HG03342 (cell line): ENCODE measurements at regions not wholly inside any gene's neighbourhood (a gene's known extent, or its start where the extent isn't known, plus 50 kb on each side); places are given as distances from the start of the nearest gene placed in this dataset.

Experiments
- ATAC-seq: cut with Tn5 transposase; IDR thresholded peaks from one replicate; pipeline ENCODE4 v1.9.1; 2021; ENCODE audit warnings: mild to moderate bottlenecking, moderate library complexity; ENCODE audit not compliant: unreplicated experiment

DNA sequence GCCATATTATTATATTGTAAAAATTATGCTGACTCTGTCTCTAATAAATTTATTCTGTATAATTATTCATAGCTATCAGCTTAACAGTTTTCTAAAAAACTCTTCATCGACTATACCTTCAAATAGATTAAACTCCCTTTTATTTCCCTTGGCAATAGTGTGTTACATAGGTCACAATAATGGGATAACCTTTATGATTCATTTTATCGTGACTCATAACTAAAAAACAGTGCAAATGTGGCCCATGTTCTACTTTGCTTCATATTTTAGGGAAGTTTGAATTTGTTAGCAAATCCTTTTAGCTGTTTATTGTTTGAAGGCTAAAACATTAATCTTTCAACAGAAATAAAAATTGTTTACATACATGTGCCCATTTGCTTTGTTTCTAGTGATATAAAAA is 783.2 kb upstream of the CDH2 start:
- ATAC-seq: no peak

DNA sequence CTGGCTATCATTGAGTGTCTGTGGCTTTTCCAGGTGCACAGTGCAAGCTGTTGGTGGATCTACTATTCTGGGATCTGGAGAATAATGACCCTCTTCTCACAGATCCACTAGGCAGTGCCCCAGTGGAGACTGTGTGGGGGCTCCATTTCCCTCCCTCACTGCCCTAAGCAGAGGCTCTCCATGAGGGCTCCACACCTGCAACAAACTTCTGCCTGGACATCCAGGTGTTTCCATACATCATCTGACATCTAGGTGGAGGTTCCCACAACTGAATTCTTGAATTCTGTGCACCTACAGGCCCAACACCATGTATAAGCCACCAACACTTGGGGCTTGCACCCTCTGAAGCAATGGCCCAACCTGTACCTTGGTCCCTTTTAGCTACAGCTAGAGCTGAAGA is 775.4 kb upstream of the CDH2 start:
- ATAC-seq: no peak

DNA sequence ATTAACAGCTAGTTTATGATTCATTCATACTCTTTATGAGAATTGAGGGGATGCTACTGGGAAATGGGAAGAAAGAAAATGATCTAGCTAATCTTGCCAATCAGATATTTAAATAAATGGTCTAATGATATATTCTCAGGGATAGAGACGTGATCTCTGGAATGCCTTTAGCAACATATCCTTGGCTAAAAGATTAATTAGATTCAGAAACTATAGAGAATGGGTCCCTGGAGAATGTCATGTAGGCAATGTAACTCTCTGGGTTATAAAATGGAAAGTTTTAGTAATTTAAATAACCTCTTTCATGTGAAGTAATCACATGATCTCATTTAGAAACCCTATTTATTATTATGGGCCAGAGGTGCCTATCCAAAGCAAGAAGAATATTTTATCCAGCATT is 771.0 kb upstream of the CDH2 start:
- ATAC-seq: no peak

DNA sequence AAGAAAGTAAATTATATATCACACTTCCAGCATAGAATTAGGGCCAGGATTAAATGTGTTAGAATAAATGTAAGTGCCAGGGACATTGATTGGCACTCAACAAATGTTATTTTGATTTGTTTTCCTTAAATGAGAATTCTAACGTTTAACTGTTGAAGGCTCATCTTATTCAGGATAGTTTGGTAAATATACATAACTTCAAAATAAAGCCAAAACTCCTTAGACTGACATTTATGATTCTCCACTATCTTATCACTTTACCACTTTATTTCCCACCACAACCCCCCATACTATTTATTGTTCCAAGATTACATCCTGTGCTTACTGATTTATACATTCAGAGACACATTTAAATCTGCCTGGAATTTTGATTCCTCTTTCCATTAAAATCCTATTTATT is 769.5 kb upstream of the CDH2 start:
- no peak for ATAC-seq

DNA sequence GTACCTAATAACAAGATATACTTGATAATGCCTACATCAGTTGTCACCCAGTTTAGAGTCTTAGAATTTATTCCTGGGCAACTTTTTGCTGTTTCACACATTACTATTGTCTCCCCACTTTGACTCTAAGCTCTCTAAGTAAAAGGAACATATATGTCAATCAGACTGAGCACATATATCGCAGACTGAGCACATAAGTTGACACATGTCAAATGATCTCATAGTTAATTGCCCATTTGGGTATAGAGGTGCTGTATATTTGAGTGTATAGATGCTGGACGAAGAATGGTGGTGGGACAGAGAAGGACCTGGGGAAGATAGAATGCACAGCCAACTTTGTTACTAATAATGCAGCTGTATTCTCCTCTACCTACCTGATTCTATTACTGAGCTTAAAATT is 746.0 kb upstream of the CDH2 start:
- ATAC-seq: no peak

DNA sequence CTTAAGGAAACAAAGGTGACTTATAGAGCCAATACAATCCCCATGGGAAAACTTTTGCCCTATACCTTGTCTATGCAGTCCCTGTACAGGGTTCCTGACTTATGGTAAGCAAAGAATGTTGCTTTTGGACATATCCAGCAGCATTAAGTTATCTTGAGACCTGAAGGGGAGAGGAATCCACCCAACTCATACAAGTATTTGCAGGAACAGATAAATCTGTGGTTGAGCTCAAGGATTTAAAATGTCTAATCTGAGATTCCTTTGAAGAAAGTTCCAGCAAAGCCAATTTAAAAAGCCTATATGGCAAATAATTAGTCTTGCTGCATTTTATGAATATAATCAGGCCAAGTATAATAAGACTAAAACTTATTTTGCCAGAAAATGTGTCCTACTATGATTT is 739.5 kb upstream of the CDH2 start:
- no peak for ATAC-seq

DNA sequence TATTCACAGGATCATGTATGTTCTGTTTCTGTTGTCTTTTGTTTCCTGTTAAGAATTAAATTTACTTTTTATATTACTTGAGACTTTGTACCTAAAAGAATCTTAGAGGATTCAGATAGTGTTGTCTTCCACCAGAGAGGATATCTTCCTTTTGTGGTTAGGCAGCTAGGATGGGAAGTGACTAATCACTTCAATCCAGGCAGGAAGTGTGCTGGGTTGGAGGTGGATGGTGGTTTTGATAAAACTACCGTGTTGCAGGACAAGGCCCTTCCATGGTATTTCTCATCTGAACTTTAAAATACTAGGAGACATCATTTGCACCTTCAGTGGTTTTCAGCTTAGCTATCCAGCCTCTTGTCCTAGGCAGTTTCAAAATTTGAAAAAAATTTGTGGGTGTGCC is 728.6 kb upstream of the CDH2 start:
- ATAC-seq: no peak

DNA sequence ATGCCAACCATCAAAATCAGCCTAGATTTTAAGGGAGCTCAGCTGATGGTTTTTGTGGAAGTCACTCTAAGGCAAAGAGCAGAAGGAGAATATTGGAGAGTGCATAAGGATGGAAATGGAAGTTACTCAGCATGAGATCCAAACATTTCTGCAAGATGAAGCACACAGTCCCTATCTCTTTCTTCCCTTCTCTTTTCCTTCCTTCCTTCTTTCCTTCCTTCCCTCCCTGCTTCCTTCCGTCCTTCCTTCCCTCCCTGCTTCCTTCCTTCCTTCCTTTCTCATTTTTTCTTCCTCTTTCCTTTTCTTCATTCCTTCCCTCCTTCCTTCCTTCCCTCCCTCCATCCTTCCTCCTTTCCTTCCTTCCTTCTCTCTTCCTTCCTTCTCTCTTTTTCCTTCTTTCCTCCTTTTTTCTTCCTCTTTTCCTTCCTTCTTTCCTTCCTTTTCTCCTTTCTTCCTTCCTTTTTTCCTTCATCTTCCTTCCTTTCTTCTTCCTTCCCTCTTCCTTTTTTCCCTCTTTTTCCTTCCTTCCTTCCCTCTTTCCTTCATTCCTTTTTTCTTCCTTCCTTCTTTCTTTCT is 727.9 kb upstream of the CDH2 start:
- no peak for ATAC-seq

DNA sequence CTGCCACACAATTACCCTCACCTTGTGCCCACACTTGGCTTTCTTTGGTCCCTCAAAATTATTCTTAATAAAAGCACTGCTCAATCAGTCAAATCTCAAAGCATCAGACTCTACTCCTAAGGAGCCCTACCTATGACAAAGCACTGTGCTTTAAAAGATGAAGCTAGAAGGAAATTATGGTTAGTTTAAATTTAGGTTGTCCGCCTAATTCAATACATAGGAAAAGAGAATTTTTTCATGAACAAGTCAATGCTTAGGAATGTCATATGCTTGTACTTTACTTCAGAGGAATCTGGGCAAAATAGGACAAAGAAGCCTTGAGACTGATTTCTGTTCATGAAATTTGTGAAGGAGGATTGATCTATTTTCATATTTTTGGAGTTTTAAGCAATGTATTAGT is 726.4 kb upstream of the CDH2 start:
- no peak for ATAC-seq

DNA sequence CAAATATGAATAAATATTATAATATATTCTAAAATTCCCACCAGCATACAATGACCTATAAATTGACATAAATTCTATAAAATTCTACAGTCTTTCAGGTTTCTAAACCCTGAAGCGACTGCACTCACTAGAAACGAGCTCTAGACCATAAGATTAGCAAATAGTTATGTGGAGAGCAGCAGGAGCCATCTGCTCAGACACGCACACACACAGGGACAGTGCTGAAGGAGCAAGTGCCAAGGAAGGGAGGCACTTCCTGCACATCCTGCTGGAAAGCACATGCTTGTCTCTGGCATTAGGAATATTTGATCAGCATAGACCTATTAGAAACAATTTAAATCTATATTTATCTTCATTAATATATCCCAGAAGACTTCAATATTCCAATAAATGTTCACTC is 713.9 kb upstream of the CDH2 start:
- ATAC-seq: no peak

DNA sequence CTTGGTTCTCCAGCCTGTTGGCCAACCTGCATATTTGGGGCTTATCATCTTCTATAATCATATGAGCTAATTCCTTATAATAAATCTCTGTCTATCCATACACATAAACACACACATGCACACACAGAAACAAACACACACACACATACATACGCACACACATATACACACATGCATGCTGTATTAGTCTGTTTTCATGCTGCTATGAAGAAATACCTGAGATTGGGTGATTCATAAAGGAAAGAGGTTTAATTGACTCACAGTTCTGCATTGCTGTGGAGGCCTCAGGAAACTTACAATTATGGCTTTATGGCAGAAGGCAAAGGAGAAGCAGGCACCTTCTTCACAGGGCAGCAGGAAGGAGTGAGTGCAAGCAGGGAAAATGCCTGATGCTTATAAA is 707.4 kb upstream of the CDH2 start:
- ATAC-seq: no peak

DNA sequence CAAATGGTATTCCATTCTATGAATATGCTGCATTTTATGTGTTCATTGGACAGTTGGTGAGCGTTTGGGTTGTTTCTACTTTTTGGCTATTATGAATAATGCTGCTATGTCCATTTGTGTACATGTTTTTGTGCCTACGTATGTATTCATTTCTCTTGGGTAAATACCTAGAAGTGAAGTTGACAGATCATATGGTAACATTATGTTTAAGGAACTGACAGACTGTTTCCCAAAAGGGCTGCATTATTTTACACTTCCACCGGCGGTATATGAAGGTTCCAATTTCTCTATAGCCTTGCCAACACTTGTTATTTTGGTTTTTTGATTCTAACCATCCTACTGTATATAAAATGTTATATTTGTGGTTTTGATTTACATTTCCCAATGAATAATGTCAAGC is 703.9 kb upstream of the CDH2 start:
- no peak for ATAC-seq

DNA sequence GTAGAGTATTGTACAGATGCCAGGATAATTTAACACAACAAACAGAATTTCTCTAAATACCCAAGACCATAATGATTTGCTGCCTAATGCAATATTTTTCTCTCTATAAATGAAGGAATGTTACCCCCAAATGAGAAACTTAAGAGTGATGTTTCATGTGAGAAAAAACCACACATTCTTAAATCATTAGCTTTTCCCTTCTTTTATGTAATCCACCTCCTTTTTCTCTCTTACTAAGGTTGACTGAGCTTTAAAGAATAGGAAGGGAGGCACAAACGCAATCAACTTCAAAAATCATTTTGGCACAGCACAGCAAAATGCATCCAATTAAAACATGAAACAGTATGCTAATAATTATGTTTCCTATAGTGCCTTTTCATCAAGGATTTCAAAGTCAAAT is 698.1 kb upstream of the CDH2 start:
- ATAC-seq: no peak

DNA sequence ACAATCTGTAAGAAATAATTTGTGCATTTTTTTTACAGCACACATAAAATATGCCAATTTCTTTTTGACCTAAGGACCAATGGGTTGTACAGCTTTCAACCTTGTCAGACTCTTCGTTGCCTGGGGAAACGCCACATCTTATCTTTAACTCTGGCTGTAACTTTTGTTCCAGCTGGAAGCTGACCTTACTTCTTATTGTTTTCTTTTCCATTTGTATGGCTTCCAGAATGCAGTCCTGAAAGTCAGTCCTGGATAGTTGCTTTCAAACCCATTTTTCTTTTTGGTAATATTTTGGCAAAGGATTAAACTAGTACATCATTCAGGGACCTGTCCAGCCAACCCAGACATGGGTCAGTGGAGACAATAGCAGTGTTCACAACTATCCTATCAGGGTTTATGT is 686.5 kb upstream of the CDH2 start:
- no peak for ATAC-seq

DNA sequence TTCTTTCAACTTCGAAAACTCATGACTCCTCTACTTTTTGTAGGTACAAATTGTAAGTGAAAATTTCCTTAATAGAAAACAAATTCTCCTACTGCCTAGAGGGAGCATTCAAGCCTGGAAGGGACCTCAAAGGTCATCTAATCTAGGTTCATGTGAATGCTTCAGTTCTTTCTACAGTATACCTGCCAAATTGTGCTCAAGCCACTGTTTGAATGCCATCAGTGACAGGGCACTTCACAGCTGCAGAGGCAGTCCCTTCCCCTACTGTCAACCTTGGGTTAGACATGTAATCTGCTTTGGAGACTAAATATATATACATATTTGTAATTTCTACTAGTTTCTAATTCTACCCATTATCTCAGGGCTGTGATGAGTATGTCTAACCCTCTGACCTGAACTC is 681.3 kb upstream of the CDH2 start:
- no peak for ATAC-seq

DNA sequence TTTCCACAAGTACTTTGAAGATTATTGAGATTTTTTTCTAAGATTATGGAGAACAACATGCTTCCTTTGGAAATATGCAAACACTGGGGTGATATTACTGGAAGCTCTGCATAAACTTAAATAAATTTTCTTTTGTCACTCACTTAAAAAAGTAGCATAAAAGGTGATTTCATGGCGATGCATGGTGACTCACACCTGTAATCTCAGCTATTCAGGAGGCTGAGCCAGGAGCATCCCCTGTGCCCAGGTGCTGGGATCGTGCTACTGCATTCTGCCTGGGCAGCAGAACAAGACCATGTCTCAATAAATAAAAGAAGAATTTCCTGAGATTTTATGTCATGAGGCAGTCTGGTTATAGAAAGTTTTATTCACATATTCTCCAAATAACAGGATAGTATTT is 679.1 kb upstream of the CDH2 start:
- ATAC-seq: no peak

DNA sequence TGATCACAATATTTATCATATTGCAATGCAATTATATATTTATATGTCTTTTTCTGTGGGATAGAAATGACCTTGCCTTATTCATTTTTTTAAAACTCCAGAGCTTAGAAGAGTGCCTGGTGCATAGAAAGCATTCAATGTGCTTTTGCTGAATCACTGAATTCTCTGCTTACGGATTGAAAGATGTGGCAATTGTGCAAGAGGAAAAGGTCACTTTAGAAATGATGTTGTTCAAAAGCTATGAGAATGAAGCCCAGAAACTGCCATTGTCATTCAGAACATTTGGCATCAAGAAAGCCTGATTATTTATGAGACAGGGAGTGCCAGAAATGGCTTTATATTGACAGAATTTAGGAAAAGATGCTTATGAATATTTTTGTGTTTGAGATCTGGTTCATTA is 678.6 kb upstream of the CDH2 start:
- ATAC-seq: no peak

DNA sequence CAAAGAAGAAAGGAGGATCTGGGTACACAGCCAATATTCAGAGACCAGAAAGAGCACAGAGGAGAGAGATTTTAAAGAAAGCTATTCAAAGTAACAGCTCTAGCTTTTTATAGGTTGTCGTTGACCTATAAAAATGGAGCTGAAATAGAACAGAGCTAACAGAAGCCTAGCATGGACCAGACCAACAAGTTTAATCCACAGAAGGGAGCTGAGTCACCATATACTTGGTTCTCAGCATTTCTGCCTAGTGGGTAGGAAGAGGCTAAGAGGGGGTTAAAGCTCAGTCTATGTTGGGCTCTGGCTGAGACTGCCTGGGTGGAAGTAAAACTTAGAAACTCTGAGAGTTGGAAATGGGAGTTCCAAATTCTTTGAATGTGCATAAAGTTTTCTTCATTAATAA is 678.0 kb upstream of the CDH2 start:
- no peak for ATAC-seq

DNA sequence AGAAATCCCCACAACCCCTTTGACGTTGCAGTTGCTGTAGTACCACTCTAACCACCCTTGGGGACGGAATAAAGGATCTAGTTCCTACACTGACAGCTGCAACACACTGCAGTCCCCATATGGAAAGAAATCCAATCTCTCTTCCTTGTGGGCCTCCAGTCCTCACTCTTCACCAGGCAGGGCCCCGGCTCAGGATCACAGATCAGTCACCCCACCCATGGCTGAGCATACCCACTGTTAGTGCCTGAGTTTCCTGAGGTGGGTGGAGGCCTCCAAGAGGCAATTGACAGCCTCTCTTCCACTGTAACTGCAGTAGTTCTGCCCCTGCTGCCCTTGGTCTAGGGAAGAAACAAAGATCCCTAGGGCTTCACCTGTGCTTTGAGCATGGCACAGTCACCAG is 670.0 kb upstream of the CDH2 start:
- ATAC-seq: no peak

DNA sequence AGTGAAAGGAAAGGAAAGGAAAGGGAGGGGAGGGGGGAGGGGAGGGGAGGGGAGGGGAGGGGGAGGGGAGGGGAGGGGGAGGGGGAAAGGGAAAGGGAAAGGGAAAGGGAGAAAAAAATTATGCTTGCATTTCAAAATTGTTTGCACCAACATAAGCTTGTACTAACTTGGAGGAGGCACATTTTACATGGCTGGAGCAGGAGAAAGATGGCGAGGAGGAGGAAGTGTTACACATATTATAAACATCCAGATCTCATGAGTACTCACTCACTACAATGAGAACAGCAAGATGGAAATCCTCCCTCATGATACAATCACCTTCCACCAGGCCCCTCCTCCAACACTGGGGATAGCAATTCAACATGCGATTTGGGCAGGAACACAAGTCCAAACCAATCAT is 660.2 kb upstream of the CDH2 start:
- ATAC-seq: no peak

DNA sequence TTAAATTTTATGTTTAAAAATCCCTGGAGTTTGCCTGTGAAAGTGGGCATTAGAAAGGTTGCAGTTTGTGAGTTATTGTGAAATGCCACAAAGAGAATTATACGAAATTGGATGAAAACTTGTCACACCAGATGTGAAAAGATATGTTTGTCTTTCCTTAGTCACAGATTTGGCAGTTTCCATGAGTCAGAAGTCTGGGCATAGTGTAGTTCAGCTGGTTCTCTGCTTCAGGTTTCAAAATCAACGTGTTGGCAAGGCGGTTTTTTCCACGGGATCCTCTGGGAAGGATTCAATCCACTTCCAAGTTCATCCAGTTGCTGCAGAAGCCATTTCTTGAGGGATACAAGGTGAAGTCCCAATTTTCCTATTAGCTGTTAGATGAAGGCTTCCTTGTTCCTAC is 658.0 kb upstream of the CDH2 start:
- ATAC-seq: no peak

DNA sequence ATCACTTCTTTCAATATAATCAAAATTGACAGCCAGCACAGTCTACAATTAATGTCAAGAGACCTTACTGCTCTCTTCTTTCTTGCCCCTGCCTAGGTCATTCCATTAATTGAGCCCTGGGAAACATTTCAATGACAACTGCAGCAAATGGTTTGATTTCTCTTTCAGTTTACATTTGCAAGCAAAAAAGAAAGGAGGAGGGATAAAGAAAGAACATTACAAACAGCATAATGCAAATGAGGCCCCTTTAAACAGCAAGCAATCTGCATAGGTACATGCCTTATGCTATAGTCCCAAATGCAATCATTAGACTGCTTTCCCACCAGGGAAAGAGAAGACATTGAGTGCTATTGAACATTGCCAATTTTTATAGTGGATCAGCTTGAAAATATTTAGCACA is 655.0 kb upstream of the CDH2 start:
- no peak for ATAC-seq

DNA sequence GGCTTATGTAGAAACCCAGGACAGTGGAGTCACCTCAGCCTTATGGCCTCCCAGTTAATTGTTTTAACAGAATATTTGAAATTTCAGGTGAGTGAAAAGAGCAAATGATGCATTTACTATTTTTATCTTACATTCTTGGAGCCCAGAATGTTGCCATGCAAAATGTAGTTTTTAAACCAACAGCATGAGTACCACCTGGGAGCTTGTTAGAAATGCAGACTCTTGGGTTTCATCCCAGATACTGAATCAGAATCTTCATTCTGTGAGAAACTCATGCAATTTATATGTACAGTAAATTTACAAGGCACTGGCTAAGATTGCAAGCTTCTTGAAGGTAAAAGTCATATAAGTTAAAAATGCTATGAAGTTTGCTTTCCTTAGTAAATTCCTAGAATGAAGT is 654.5 kb upstream of the CDH2 start:
- no peak for ATAC-seq

DNA sequence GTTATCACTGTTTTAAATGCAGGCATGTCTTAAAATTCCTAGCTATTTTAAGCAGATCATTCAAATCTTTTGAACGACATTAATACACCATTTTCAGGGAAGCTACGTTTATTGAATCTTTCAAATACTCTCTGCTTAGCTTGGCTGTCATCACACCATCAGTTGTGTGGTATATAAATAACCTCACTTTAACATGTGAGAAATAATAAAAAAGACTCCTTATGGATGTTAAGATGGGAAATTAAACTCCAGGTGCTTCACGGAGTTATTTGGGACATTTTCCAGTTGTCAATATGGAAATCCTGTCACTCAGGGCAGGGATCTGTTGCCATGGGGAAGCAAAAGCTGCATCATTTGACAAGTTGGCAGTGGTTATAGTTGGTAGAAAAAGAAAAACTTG is 649.2 kb upstream of the CDH2 start:
- no peak for ATAC-seq
